ENCODE measurements at regions not wholly inside any gene's neighbourhood (a gene's known extent, or its start where the extent isn't known, plus 50 kb on each side); places are given as distances from the start of the nearest gene placed in this dataset.

- no peak overlapping the region for H2AFZ ChIP-seq (ENCODE audit: low read length)
- no peak overlapping the region for H3K14ac ChIP-seq (ENCODE audit: insufficient read depth, low read length)
- H4K91ac ChIP-seq (ENCODE audit: insufficient read length, low read depth, low read length), result no peak overlapping the region
- no peak overlapping the region for H3K4me3 Mint-ChIP-seq
- H3K9me3 ChIP-seq (ENCODE audit: control insufficient read depth, low read depth, low read length), result no peaks in the 10 kb centered on the region
- H4K5ac ChIP-seq (ENCODE audit: insufficient read length, low read depth, low read length), result no peak overlapping the region
- H3K27ac ChIP-seq (ENCODE audit: insufficient read length, low read depth, low read length), result no peak overlapping the region
- H2BK12ac ChIP-seq (ENCODE audit: insufficient read length, low read depth, low read length), result no peak overlapping the region
- DNase-seq, result no peak
- H3K27ac Mint-ChIP-seq, result no peak overlapping the region
- WGBS (ENCODE audit: extremely low coverage, insufficient read length, low lambda C conversion rate), result no CpG with 5 or more reads among the region's 4 CpGs
- no peak overlapping the region for H3K4ac ChIP-seq (ENCODE audit: low read depth, low read length)
- H3K9me3 Mint-ChIP-seq, result no peaks in the 10 kb centered on the region
- no peak overlapping the region for H3K9ac ChIP-seq (ENCODE audit: extremely low read depth, insufficient read length, low read length)
- no peaks in the 10 kb centered on the region for H3K4me1 ChIP-seq (ENCODE audit: insufficient read depth, low read length)
- TF ChIP-seq CTCF (conservative IDR thresholded peaks at IDR 0.05), result no peak
- H3K36me3 Mint-ChIP-seq (ENCODE audit: insufficient read depth in 1 of 3, low read depth in 3 of 3), result no peaks in the 10 kb centered on the region
- H2BK20ac ChIP-seq (ENCODE audit: low read depth, low read length, poor library complexity, severe bottlenecking), result no peak overlapping the region
- H3K27me3 Mint-ChIP-seq (ENCODE audit: low read depth), result no peaks in the 10 kb centered on the region
- H2BK15ac ChIP-seq (ENCODE audit: low read depth, low read length), result no peak overlapping the region
- no peak overlapping the region for H3K18ac ChIP-seq (ENCODE audit: insufficient read length, low read depth, low read length)
- no peak overlapping the region for H2AK5ac ChIP-seq (ENCODE audit: insufficient read length, low read length)
- H3T11ph ChIP-seq (ENCODE audit: low read length), result no peak overlapping the region
- H4K8ac ChIP-seq (replicated peaks; ENCODE audit: insufficient read length, low read depth, low read length), result no peak overlapping the region
- no peak overlapping the region for H2BK5ac ChIP-seq (ENCODE audit: insufficient read length, low read length)
- H3K56ac ChIP-seq (ENCODE audit: insufficient read length, low read depth, low read length), result no peak overlapping the region
- peaks cover 6 to 9% of the 10 kb centered on the region in 2 experiments for H3K4me1 Mint-ChIP-seq
- no peaks in the 10 kb centered on the region for H4K20me1 ChIP-seq (ENCODE audit: control insufficient read depth, insufficient read depth, insufficient read length)
- no peaks in the 10 kb centered on the region for H3K27me3 ChIP-seq (ENCODE audit: insufficient read depth, low read length)
- no peak overlapping the region for H3K23ac ChIP-seq (ENCODE audit: insufficient read length, low read depth, low read length)
- no peak overlapping the region for H3K4me2 ChIP-seq (ENCODE audit: insufficient read depth, insufficient read length, low read length)
- no peaks in the 10 kb centered on the region for H3K23me2 ChIP-seq (ENCODE audit: insufficient read length, low read depth, low read length, poor library complexity, severe bottlenecking)
- no peak overlapping the region for H2BK120ac ChIP-seq (ENCODE audit: low read depth, low read length, poor library complexity, severe bottlenecking)
- H3K79me2 ChIP-seq (ENCODE audit: insufficient read depth, low read length), result no peaks in the 10 kb centered on the region
- no peaks in the 10 kb centered on the region for H3K79me1 ChIP-seq (ENCODE audit: insufficient read depth, low read depth, low read length, poor library complexity, severe bottlenecking)
Measured at GRCh38 chr2:226669249-226669648, 130.4 kb downstream of the IRS1 start.

All from H9 (cell line).